CD14-positive monocyte (primary cell): ENCODE measurements at regions not wholly inside any gene's neighbourhood (a gene's known extent, or its start where the extent isn't known, plus 50 kb on each side); places are given as distances from the start of the nearest gene placed in this dataset.

Source experiments
- DNase-seq, 3 donors: peaks; one replicate each; pipeline ENCODE4 v3.0.0-alpha.2; 2011 to 2022
- H2AFZ ChIP-seq: 2 replicates; pipeline ENCODE4 v1.6.0; 2012; ENCODE audit warnings: mild to moderate bottlenecking, low read depth, low read length, inconsistent platforms; ENCODE audit not compliant: insufficient read depth, poor library complexity, severe bottlenecking
- H3K27ac ChIP-seq, 2 donors: 1 replicate in 1 of 2; 2 replicates in 1 of 2; pipeline ENCODE4 v1.5.1; 2012 to 2013; ENCODE audit warnings: low read length in 2 of 2, control low read depth in 1 of 2, inconsistent platforms in 1 of 2, low read depth in 1 of 2, mild to moderate bottlenecking in 1 of 2
- H3K27me3 ChIP-seq, 2 donors: one replicate each; pipeline versions ENCODE4 v1.6.0 to v1.6.1; 2011 to 2013; ENCODE audit warnings: low read length in 2 of 2; ENCODE audit not compliant: control insufficient read depth in 2 of 2, insufficient read depth in 2 of 2
- H3K36me3 ChIP-seq, 2 donors: replicated peaks in 1 of 2; 1 replicate in 1 of 2; 2 replicates in 1 of 2; pipeline versions ENCODE4 v1.5.1 to v1.6.1; 2012 to 2013; ENCODE audit warnings: low read length in 2 of 2, control low read depth in 1 of 2, inconsistent platforms in 1 of 2, mild to moderate bottlenecking in 1 of 2; ENCODE audit not compliant: insufficient read depth in 2 of 2, control insufficient read depth in 1 of 2
- H3K4me1 ChIP-seq, 2 donors: 1 replicate in 1 of 2; 2 replicates in 1 of 2; pipeline versions ENCODE4 v1.5.1 to v1.6.1; 2012 to 2013; ENCODE audit warnings: low read length in 2 of 2, control low read depth in 1 of 2, inconsistent platforms in 1 of 2, mild to moderate bottlenecking in 1 of 2, moderate library complexity in 1 of 2; ENCODE audit not compliant: insufficient read depth in 2 of 2, control insufficient read depth in 1 of 2
- H3K4me2 ChIP-seq: replicated peaks from 2 replicates; pipeline ENCODE3; 2012; ENCODE audit warnings: low read length, moderate library complexity, mild to moderate bottlenecking; ENCODE audit not compliant: poor library complexity, severe bottlenecking; ENCODE audit errors: extremely low read depth
- H3K4me3 ChIP-seq, 3 experiments: fragments of 200-600 bp in 1 of 3; sonication (generic) in 1 of 3; replicated peaks in 1 of 3; 1 replicate in 2 of 3; 2 replicates in 1 of 3; pipeline ENCODE4 v1.5.1; 2011 to 2013; ENCODE audit warnings: low read length in 3 of 3, mild to moderate bottlenecking in 3 of 3, control low read depth in 2 of 3, low read depth in 2 of 3, inconsistent platforms in 1 of 3, moderate library complexity in 1 of 3
- H3K79me2 ChIP-seq: 2 replicates; pipeline ENCODE4 v1.6.0; 2012; ENCODE audit warnings: mild to moderate bottlenecking, control low read depth, inconsistent platforms, low read length, moderate library complexity; ENCODE audit not compliant: insufficient read depth
- H3K9ac ChIP-seq: 2 replicates; pipeline ENCODE4 v1.6.0; 2017; ENCODE audit warnings: low read length, mild to moderate bottlenecking; ENCODE audit not compliant: insufficient read depth, poor library complexity, severe bottlenecking
- H3K9me3 ChIP-seq, 2 donors: replicated peaks in 1 of 2; 1 replicate in 1 of 2; 2 replicates in 1 of 2; pipeline versions ENCODE4 v1.5.1 to v1.6.1; 2012 to 2013; ENCODE audit warnings: low read length in 2 of 2, control low read depth in 1 of 2; ENCODE audit not compliant: control insufficient read depth in 1 of 2, insufficient read depth in 1 of 2
- H4K20me1 ChIP-seq: 2 replicates; pipeline ENCODE4 v1.6.0; 2012; ENCODE audit warnings: mild to moderate bottlenecking, low read length, control low read depth, moderate library complexity; ENCODE audit not compliant: insufficient read depth
- H3K27ac Mint-ChIP-seq, 7 donors: one replicate each; pipeline ENCODE4 v1.8.0; 2020; ENCODE audit warnings: mild to moderate bottlenecking in 7 of 7, mixed read lengths in 7 of 7, moderate library complexity in 6 of 7, inconsistent platforms in 2 of 7
- H3K27me3 Mint-ChIP-seq, 3 donors: one replicate each; pipeline ENCODE4 v1.8.0; 2021 to 2022; ENCODE audit warnings: low read depth in 3 of 3, mild to moderate bottlenecking in 3 of 3, mixed read lengths in 3 of 3, moderate library complexity in 3 of 3, inconsistent platforms in 1 of 3
- H3K36me3 Mint-ChIP-seq, 2 donors: one replicate each; pipeline ENCODE4 v1.8.0; 2020; ENCODE audit warnings: mixed read lengths in 2 of 2, inconsistent platforms in 1 of 2, mild to moderate bottlenecking in 1 of 2
- H3K4me1 Mint-ChIP-seq: one replicate; pipeline ENCODE4 v1.8.0; 2020; ENCODE audit warnings: mild to moderate bottlenecking, mixed read lengths
- H3K4me3 Mint-ChIP-seq, 2 donors: one replicate each; pipeline ENCODE4 v1.8.0; 2020; ENCODE audit warnings: mild to moderate bottlenecking in 2 of 2, mixed read lengths in 2 of 2, moderate library complexity in 1 of 2
- H3K9me3 Mint-ChIP-seq, 7 donors: one replicate each; pipeline ENCODE4 v1.8.0; 2020 to 2022; ENCODE audit warnings: mixed read lengths in 7 of 7, mild to moderate bottlenecking in 6 of 7, moderate library complexity in 6 of 7, inconsistent platforms in 2 of 7
- WGBS: methylation state at CpG from one replicate; pipeline ENCODE4 v1.1.5; 2013; ENCODE audit warnings: missing lambda C conversion rate; ENCODE audit not compliant: insufficient coverage; 5-methylcytosine and 5-hydroxymethylcytosine counted together
- intact Hi-C, 2 donors: fragments of 100-400 bp; cut with micrococcal nuclease; formaldehyde crosslinking; loops; one replicate each; pipeline versions ENCODE4 v1.15.0 to v1.15.1; 2023
- TF ChIP-seq, protein P1 (sequence below): fragments of 200-600 bp; IDR thresholded peaks from one replicate; pipeline ENCODE4 v1.8.0; 2022; ENCODE audit warnings: antibody characterized with exemption, mild to moderate bottlenecking

DNA sequence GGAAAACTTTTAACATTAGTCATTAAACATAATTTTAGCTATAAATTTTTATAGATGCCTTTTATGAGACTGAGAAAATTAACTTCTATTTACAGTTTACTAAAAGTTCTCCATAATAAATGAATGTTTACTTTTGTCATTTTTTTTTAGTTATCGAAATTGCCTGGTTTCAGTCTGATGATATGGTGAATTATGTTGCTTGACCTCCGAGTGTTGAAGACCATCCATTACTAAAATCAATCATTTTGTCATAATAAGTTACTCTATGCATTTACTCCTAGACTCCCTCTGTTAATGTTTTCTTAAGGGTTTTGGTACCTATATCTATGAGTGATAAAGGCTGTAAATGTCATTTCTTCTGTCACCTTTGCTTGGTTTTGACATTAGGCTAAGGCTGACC, 516.0 kb upstream of the ROBO1 start:
- H3K27ac Mint-ChIP-seq = no peak overlapping the region
- no peaks in the 10 kb centered on the region for H3K79me2 ChIP-seq
- peaks cover 0 to 4% (median 2%) of the 10 kb centered on the region in 7 donors for H3K9me3 Mint-ChIP-seq
- no peaks in the 10 kb centered on the region for H3K36me3 ChIP-seq
- no peak overlapping the region for H3K4me3 ChIP-seq
- H2AFZ ChIP-seq = no peak overlapping the region
- H3K27ac ChIP-seq = no peak overlapping the region
- no peaks in the 10 kb centered on the region for H3K27me3 ChIP-seq
- no peaks in the 10 kb centered on the region for H3K36me3 Mint-ChIP-seq
- no peak overlapping the region for H3K9ac ChIP-seq
- peaks cover 0 to 3% (median 0%) of the 10 kb centered on the region in 3 donors for H3K27me3 Mint-ChIP-seq
- H3K9me3 ChIP-seq = peaks cover 0 to 4% of the 10 kb centered on the region in 2 donors
- intact Hi-C loops = no loop called here
- H3K4me1 ChIP-seq = no peaks in the 10 kb centered on the region
- DNase-seq = no peak
- no peak overlapping the region for H3K4me3 Mint-ChIP-seq
- H3K4me2 ChIP-seq = no peak overlapping the region
- WGBS = no CpG with 5 or more reads among the region's 2 CpGs
- H4K20me1 ChIP-seq = no peaks in the 10 kb centered on the region
- TF ChIP-seq, protein P1, sequence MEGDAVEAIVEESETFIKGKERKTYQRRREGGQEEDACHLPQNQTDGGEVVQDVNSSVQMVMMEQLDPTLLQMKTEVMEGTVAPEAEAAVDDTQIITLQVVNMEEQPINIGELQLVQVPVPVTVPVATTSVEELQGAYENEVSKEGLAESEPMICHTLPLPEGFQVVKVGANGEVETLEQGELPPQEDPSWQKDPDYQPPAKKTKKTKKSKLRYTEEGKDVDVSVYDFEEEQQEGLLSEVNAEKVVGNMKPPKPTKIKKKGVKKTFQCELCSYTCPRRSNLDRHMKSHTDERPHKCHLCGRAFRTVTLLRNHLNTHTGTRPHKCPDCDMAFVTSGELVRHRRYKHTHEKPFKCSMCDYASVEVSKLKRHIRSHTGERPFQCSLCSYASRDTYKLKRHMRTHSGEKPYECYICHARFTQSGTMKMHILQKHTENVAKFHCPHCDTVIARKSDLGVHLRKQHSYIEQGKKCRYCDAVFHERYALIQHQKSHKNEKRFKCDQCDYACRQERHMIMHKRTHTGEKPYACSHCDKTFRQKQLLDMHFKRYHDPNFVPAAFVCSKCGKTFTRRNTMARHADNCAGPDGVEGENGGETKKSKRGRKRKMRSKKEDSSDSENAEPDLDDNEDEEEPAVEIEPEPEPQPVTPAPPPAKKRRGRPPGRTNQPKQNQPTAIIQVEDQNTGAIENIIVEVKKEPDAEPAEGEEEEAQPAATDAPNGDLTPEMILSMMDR = no peak
- H3K4me1 Mint-ChIP-seq = no peaks in the 10 kb centered on the region

DNA sequence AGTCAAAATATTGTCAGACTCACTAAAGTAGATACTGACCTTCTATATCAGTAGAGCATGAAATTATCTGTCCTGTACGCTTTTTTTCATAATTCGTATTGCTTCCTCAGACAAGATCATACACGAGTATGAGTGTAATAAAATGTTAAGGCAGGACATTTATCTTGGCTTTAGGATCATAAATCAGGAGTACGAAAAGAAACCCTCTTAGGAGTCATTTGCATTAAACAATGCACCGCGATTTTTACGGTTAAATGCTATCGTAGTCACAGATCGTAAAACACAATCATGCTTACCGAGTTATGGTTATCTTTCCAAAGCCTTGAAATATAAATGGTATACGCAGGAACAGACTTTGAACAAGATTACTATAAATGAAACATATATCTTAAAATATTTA, 510.3 kb upstream of the ROBO1 start:
- H3K9ac ChIP-seq = no peak overlapping the region

More for the DNA sequence above, 510.3 kb upstream of the ROBO1 start:
- H3K79me2 ChIP-seq = no peaks in the 10 kb centered on the region
- H3K4me2 ChIP-seq = no peak overlapping the region
- H3K36me3 ChIP-seq = no peaks in the 10 kb centered on the region
- Mint-ChIP-seq H3K27me3 (peaks cover 0 to 3% (median 0%) of the 10 kb centered on the region in 3 donors), H3K4me1 (no peaks in the 10 kb centered on the region), H3K9me3 (peaks cover 0 to 4% (median 0%) of the 10 kb centered on the region in 7 donors), H3K27ac (no peak overlapping the region), H3K4me3 (no peak overlapping the region), H3K36me3 (no peaks in the 10 kb centered on the region)
- H3K27ac ChIP-seq = no peak overlapping the region
- H4K20me1 ChIP-seq = no peaks in the 10 kb centered on the region
- no peak overlapping the region for H3K4me3 ChIP-seq
- no peaks in the 10 kb centered on the region for H3K9me3 ChIP-seq
- H3K27me3 ChIP-seq = no peaks in the 10 kb centered on the region
- H3K4me1 ChIP-seq = no peaks in the 10 kb centered on the region
- TF ChIP-seq, protein P1 = no peak
- H2AFZ ChIP-seq = no peak overlapping the region
- intact Hi-C loops = no loop called here
- 93% methylated on average over 6 of the region's 11 CpGs for WGBS
- no peak for DNase-seq
